HG03039 (cell line): ENCODE measurements at regions not wholly inside any gene's neighbourhood (a gene's known extent, or its start where the extent isn't known, plus 50 kb on each side); places are given as distances from the start of the nearest gene placed in this dataset.

Experiments
- ATAC-seq: cut with Tn5 transposase; IDR thresholded peaks from one replicate; pipeline ENCODE4 v1.9.1; 2021; ENCODE audit warnings: mild to moderate bottlenecking, moderate library complexity; ENCODE audit not compliant: unreplicated experiment

DNA sequence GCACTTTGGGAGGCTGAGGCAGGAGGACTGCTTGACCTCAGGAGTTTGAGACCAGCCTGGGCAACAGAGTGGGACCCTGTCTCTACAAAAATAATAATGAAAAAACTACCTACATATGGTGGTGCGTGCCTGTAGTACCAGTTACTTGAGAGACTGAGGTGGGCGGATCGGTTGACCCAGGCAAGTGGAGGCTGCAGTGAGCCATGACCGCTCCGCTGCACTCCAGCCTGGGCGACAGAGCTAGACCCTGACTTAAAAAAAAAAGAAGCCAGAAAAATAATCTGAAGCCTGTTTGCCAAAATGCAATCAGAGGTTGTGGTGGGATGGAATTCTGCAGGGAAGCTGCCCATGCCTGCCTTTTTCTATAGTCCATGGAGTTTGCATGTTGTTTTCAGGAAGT lies 50.4 kb upstream of the GGTA1 start:
- no peak for ATAC-seq

DNA sequence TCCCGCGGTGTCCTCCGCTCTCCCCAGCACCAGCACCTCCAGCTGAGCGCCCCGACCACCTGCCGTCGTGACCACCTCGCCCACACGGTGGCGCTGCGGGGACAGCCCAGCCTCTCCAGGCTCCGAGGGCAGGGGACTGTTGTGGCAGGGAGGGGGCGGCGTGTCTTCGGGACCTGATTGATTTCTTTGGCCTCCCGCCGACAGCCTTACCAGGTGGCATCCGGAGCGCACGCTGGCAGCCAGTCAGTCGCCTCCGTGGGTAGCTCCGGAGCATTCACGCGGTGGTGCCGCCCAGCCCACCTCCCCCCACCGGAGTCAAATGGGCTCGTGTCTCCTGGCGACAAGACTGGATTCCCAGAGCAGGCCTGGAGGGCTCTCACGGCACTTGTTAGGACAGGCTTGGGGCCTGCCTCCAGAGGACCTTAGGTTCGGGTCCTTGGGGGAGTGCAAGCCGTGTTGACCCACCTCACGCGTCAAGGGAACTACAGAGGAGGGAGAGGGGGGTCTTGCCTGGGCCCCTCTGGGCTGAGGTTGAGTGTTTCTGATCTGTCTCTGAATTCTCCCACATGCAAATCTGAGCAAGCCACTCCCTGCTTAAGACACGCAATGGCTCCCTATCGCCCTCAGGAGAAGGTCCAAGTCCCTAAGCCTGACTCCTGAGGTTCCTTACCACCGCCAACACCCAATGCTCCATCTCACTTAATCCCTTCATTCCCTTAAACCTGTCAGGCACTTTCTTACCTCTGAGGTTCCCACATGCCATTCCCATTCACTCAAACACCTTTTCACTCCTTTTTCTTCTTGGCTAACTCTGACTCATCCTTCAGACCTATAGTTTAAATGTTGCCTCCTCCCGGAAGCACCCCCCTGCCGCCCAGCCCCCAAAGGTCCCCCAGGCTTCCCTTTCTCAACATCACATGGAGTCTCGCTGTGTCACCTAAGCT lies 51.2 kb upstream of the GGTA1 start:
- ATAC-seq = peak; percentile 53

DNA sequence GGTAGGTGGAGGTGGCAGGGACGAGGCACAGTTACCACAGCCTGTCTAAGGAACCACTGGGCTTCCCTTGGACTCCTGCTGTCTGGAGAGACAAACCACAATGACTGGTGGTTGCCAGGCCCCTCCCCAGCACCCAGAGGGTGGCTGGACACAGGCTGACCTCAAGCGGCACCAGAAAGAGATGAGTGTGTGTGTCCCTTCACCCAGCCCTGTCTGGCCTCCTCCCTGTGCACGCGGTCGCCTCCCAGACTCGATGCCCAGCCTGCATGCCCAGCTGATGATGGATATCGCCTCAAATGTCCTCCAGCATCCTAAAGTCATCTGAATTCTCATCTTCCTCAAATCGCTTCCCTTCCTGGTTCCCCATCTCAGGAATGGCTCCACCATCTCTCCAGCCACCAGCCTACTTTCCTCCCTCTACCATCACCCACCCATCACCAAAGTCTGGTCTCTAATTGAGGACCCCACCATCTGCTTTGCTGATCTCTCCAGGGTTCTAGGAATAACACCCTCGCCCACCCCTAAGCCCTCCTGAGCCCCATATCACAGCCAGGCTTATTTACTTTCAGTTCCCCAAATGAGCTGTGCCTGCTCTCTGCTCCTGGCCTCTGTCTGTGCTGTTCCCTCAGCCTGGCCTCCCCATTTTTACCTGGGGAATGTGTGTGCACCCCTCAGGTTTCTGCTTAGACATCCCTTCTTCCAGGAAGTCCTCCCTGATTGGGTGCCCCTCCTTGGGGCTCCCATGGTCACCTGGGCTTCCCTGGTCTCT lies 52.5 kb upstream of the GGTA1 start:
- no peak for ATAC-seq

DNA sequence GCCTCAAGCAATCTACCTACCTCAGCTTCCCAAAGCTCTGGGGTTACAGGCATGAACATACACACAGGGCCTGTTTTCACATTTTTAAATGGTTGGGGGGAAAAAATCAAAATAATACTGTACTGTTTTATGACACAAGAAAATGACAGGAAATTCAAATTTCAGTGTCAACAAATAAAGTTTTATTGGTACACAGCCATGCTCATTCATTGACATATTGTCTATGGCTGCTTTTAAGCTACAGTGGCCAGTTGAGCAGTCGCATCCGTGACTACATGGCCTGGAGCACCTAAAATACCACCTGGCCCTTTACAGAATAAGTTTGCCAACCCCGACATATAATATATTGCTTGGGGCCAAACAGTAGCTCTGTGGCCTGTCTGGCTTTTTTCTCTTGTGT lies 56.4 kb upstream of the GGTA1 start:
- ATAC-seq = no peak

DNA sequence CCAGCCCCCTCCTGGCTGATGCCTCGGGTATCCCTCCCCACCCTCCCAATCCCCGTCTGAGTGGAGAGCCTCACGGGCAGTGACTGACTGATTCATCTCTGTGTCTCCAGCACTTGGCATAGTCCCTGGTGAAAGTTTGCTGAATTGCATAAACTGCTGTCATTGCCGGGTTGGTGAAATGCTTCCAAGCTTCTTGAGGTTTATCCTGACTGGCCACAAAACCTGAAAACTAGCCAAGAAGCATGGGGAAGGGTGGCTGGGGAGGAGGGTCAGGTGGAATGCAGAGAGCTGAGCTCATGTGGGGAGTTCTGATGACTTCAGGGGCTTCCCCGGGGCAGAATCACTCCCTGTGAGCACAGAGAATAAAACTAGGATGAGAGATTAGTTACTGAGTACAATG lies 56.9 kb upstream of the GGTA1 start:
- ATAC-seq = no peak

DNA sequence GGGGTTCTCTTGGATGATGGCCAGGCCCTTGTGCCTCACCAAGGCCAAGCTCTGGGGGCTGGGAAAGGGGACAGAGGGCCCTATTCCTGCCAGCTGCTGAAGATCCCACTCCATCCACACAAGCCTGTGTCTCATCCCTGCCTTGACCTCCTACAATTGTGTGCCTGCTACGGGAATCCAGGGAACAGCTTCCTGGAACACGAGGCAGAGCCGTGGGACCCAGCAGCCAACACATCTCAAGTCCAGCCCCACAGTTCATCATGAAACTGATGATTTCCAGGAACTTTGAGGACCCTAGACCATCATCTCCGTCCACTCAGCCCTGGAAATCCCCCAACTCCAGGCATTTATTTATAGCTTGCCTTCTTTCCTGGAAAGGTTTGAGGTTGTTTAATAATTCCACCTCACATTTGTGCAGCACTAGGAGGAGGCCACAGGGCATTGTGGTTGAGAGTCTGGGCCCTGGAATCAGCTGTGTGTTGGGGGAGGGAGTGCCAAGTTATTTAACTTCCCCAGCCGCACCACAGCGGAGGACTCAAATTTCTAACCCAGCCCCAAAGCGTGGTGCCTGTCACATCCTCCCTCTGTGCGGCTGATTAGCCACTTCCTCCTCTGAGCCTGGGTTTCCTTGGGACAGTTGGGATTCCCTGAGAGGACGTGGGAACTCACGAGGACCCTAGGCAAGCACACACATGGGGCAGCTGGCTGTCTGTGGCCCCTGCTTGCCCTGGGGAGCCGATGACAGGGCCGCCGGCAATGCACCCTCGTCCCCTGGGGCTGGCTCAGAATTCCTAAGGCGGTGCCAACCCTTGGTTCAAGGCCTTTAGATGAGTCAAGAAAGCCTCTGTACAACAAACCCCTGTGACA lies 58.2 kb upstream of the GGTA1 start:
- no peak for ATAC-seq

DNA sequence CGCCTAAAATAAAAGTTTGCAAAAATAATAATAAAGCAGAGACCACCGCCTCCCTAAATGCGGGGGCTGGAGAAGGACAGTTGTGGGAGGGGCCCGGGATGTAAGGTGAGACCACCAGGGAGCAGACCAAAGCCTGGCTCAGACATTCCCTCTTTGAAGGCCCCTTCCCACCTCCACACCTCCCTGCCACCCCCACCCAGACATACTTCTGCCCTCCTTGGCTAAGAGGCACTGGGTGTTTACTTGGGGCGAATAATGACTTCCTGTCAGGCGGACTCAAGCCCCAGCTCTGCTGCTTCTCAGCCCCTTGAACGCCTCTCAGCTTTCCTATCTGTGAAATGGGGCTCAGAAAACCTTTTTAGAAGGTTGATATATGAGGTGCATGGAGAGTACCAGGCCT lies 58.8 kb upstream of the GGTA1 start:
- no peak for ATAC-seq

DNA sequence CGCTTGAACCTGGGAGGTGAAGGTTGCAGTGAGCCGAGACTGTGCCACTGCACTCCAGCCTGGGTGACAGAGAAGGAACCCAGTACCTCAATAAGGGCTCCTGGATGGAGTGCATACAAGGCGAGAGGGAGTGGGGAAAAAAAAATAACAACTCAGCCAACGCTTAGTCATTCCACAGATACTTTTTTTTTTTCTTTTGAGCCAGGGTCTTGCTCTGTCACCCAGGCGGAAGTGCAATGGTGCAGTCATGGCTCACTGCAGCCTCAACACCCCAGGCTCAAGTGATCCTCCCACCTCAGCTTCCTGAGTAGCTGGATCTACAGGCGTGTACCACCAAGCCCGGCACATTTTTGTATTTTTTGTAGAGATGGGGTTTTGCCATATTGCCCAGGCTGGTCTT lies 59.5 kb upstream of the GGTA1 start:
- no peak for ATAC-seq

DNA sequence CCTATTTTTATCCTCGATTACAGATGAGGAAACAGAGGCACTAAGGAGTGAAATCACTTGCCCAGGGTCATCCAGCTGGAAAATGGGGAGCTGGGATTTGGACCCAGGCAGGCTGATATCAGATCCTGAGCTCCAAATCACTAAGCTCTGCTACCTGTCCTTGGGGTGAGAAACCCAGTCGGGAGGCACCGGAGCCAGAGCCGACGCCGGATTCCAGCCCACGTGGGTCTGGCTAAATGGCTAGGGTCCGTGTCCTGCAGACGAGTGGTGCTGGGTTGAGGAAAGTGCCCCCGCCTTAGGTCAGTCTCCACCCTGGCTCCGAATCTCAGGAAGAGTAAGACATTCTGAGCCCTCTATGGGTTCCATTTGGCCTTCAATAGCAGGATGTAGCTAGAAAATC lies 61.3 kb upstream of the GGTA1 start:
- ATAC-seq = no peak

DNA sequence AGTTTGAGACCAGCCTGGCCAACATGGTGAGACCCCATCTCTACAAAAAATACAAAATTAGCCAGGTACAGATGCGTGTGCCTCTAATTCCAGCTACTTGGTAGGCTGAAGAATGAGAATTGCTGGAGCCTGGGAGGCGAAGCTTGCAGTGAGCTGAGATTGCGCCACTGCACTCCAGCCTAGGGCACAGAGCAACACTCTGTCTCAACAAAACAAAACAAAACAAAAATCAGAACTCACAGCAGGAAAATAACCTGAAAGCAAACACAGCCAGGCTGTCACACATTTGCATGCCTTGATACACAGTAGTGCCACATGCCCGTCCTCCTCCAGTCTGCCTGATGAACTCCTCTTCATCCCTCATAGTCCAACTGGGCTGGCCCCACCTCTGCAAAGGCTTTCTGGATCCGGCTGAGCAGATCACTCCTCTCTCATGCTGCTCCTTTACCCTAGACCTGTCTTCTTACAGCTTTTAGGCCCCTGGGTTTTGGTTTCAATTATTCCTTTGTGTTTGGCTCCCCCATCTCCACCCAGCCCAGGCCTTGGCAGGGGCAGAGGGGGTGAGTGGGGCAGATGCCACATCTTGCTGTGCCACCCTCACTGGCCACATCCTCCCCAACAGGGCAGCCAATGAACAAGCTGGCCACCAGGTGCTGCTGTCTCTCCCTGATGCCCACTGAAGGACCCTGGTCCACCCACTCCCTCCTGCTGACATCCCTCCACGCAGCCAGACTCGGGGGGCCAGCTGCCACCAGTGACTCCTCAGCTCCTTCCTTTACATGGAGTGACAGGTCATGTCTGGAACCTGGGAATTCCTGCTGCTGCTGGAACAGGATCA lies 62.0 kb upstream of the GGTA1 start:
- ATAC-seq = no peak

DNA sequence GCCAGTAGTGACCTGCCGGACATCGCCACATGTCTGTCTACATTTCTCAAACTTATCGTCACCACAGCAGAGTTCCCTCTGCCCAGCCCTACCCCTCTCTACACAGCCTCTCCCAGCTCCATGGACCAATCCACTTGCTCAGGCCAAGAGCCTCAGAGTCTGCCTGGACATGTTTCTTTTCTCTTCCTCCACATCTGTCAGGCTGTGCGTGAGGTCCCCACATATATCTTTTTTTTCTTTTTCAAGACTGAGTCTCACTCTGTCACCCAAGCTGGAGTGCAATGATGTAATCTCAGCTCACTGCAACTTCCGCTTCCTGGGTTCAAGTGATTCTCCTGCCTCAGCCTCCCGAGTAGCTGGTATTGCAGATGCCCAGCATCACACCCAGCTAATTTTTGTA lies 62.7 kb upstream of the GGTA1 start:
- ATAC-seq = no peak

DNA sequence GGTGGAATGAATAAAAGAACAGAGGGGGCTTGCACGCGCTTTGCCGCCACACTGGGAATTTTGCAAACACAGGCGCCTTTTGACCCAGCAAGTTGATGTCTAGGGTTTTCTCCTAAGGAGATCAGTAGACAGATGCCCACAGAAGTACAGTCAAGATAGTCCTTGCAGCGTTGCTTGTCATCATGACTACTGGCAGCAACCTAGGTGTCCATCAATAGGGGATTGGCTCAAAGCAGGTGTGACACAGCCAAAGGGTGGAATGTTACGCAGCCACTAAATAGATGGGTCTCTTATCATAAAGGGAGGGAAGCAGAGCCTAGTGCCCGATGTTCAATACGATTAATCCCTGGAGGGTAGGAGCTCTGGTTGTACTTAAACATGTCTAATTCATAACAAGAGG lies 63.8 kb upstream of the GGTA1 start:
- ATAC-seq = no peak

DNA sequence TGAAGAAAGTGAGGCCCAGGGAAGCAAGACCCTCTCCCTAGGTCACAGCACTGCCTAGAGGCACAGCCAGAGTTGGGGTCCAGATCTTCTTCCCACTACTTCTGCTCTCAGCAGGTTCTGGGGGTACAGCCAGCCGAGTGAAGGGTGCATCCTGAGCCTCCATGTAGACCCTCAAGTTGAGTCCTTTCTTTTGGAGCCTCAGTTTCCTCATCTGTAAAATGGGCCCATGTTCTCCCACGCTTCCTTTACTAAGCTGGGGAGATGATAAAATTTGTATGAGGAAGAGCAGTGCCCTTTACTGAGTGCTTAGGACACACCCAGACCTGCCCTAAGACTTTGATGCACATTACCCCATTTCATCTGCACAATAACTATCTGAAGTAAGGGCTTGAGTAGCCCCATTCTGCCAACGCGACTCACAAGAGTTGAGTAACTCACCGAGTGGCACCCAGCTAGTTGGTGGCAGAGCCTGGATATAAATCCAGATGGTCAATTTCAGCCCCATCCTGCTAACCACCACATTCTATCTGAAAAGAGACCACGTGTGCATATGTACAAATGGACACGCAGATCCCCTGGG lies 64.3 kb upstream of the GGTA1 start:
- ATAC-seq = no peak

DNA sequence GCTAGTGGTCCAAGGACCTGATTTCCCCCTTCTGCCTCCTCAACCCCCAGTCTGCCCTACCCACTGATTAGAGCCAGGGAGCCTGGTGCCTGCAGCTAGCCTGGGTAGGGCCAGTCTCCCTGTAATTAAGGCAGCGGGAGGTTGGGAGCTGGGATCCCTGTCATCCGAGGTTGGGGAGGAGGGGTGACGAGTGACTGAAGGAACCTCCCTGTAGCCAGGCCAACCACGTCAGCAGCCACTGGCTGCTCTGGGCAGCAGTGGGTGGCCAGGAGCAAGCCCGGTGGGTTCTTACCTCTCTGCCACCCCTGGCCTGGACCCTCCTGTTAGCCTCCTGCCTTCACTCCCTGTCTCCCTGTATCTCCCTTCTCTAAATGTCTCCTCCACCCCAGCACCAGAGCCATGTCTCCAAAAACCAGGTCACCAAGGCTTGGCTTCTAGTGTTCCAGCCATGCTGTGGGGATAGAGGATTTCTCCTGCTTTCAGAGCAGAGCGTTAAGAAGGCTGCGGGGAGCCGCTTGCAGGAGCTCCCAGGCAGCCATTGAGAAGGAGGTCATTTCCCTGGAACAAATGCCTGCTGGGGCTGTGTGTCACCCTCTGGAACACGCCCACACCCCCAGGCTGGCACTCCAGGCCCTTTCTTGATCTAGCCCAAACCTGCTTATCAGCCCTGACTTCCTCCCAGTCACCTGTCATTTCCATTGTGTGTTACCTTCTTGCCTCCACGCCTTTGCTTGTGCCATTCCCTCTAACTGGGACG lies 65.0 kb upstream of the GGTA1 start:
- no peak for ATAC-seq

DNA sequence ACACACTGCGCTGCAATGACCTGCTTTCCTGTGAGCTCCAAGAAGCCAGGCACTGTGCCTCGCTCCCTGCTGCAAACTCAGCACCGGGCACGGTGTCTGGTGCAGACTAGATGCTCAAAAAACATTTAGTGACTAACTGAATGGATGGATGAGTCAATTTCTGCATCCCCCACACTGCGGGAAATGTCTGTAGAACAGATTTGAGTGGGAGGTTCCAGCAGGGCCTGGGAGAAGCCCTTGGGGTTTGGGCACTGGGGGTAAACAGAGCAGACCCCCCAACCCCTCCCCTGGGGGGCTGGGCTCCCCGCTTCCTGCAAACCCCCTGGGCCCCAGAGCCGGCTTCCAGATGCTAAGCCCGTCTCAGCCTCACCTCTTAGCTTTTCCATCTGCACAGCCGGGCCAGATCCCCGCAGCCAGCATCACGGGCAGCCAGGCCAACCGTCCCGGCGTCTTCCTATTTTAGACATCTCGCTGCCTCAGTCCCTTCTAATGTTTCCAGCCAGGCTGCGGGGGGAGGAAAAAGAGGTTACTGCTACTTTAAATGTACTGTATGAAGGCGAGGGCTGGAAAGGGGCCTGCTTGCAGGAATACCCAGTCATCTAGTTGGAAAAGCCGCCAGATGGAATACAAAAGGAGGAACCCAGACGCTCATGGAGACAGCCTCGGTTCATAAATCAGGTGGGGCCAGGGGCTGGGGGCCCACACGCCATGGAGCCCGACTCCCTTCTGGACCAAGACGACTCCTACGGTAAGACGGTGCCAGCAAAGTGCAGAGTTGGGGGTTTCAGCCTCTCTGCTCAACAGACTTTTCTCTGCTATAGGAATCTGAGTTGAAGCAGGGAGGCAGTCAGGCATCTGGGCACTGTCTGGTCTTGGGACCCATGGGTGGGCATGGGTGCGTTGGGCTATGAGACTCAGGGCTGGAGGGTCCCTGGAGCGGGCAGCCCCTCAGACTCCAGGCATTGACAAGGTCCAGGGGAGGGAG lies 67.1 kb upstream of the GGTA1 start:
- ATAC-seq = no peak

DNA sequence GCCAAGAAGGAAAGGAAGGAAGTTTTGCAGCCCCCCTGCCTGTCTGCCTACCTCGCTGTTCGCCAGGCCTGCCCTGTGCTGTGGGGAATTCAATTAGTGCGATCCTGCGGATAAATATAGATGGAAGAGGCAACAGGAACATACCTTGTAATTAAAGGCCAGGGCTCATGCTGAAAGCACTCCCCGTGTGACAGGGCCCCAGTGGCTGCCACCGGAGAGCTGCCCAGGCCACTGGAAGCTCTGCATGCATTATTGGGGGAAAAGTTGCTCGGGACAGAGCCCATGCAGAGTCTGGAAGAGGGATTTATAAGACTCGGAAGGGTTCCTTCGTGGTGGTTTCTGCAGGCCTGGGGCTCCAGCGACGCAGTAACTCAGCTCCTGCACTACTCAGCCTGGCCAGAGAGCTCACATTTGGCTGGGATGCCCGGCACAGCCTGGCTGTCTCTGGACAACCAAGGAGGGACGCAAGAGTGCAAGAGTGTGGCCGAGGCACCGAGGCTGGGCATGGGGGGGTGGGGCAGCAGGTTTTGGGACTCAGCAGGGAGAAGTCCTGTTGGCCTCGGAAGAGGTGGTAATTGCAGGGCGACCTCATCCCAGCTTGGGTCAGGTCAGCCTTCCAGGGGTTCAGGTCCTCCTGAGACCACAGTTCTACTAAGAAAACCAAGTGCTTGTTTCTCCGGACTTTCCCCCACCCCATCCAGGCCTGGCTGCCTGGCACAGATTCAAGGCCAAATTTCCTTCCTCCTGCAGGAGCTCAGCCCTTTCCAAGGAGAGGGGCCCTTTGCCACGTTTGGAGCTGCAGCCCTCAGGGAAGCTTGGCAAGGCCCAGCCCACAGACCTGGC lies 68.1 kb upstream of the GGTA1 start:
- ATAC-seq = no peak
